ENCODE measurements at regions not wholly inside any gene's neighbourhood (a gene's known extent, or its start where the extent isn't known, plus 50 kb on each side); places are given as distances from the start of the nearest gene placed in this dataset.
"Not testable (repeated sequence)": the region's sequence is repeated elsewhere in the genome, so short reads cannot be mapped to it uniquely, and the experiment has no call there.

DNA sequence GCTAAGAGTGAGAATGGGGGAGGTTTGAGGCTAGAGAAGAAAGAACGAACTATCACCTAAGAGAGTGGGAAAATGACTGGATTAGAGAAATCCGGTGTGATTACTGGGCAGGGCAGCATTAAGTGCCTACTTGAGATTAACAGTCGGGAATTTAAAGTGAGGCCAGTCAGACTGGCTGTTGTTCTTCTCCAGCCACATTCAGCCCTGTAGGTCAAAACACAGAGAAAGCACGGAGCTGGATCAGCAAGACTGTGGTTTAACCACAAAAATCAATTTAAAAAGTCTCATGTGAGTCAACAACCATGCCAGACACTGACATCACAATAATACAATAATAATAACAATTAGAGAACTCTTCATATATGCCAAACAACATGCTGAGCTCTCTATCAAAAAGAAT is 301.9 kb upstream of the SGK1 start:
- Histone ChIP-seq H3K27me3 (ENCODE audit: control insufficient read depth, insufficient read depth, low read length, poor library complexity, severe bottlenecking) (no peaks in the 10 kb centered on the region), H3K27ac (ENCODE audit: insufficient read depth, low read depth, low read length, poor library complexity, severe bottlenecking) (no peak overlapping the region), H3K36me3 (ENCODE audit: control insufficient read depth, insufficient read depth, low read length) (no peaks in the 10 kb centered on the region), H3K9me3 (ENCODE audit: control insufficient read depth, low read length) (no peaks in the 10 kb centered on the region), H3K4me1 (ENCODE audit: control insufficient read depth, insufficient read depth, low read length) (peaks cover 8% of the 10 kb centered on the region), H3K4me3 (ENCODE audit: insufficient read depth, low read depth, low read length) (no peak overlapping the region)
- 83 to 88% methylated on average over 4 of the region's 4 CpGs for WGBS, 2 experiments

DNA sequence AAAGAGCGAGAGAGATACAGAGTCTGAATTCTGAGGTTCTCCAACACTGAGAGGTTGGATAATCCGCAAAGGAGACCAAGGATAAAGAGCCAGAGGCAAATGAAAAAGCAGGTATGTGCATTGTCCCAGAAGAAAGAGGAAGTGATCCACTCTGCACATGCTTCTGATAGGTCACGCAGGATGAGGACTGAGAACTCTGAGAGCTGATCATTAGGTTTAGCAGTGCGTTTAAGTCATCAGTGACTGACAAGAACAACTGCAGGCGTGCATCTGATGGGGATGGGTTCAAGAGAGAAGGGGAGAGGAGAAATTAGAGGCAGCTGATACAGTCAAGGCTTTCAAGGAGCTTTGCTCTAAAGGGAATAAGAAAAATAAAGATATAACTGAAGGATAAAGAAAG is 301.2 kb upstream of the SGK1 start:
- Histone ChIP-seq H3K27ac (ENCODE audit: insufficient read depth, low read depth, low read length, poor library complexity, severe bottlenecking) (no peak overlapping the region), H3K4me1 (ENCODE audit: control insufficient read depth, insufficient read depth, low read length) (peaks cover 8% of the 10 kb centered on the region)
- WGBS, 2 experiments: 95 to 96% methylated on average over 5 of the region's 5 CpGs

DNA sequence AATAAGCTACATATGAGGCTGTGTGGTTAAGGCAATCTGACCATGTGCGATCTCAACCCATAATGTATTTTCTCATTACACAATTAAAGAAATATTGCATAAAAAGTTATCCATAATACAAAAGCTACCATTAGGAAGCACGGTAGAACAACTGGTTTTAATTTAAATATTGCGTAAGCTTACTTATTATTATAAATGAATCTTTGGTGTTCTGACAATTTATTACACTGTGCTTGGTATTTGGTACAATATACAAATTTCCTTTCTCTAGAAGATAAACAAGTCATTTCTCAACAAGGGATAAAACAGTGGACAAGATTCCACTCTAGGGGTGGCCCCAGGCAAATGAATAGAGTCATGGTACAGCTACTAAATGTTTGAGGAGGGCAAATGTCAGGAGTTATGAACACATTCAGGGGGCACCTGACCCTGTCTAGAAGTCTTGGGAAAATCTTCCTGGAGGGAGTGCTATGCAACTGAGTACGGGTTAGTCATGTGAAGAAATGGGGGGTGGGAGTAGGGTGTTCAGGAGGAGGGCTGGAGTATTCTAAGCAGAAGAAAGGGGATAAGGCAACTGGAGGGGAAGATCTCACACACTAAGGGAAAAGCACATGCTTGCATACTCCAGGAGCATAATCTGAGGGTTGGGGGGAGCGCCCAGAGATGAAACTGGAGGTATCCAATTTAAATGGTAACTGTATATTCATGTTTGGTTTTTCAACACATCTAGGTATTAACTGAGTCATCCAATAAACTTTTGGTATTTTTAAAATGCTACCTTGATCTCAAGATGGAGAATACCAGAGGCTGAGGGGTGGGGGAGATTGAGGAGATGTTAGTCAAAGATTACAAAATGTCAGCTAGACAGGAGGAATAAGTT is 296.9 kb upstream of the SGK1 start:
- no peaks in the 10 kb centered on the region for H3K4me1 ChIP-seq (ENCODE audit: control insufficient read depth, insufficient read depth, low read length)
- H3K9me3 ChIP-seq (ENCODE audit: control insufficient read depth, low read length): no peaks in the 10 kb centered on the region
- WGBS, 2 experiments: 80 to 96% methylated on average over 2 to 3 of the region's 5 CpGs
- no peaks in the 10 kb centered on the region for H3K36me3 ChIP-seq (ENCODE audit: control insufficient read depth, insufficient read depth, low read length)
- no peak overlapping the region for H3K4me3 ChIP-seq (ENCODE audit: insufficient read depth, low read depth, low read length)
- H3K27me3 ChIP-seq (ENCODE audit: control insufficient read depth, insufficient read depth, low read length, poor library complexity, severe bottlenecking): no peaks in the 10 kb centered on the region
- no peak overlapping the region for H3K27ac ChIP-seq (ENCODE audit: insufficient read depth, low read depth, low read length, poor library complexity, severe bottlenecking)

More for the DNA sequence above, 301.2 kb upstream of the SGK1 start:
- Histone ChIP-seq H3K36me3 (ENCODE audit: control insufficient read depth, insufficient read depth, low read length) (no peaks in the 10 kb centered on the region), H3K27me3 (ENCODE audit: control insufficient read depth, insufficient read depth, low read length, poor library complexity, severe bottlenecking) (no peaks in the 10 kb centered on the region), H3K4me3 (ENCODE audit: insufficient read depth, low read depth, low read length) (no peak overlapping the region), H3K9me3 (ENCODE audit: control insufficient read depth, low read length) (no peaks in the 10 kb centered on the region)

GRCh38 chr6:134612128-134612527 is 294.2 kb upstream of the SGK1 start:
- H3K9me3 ChIP-seq (ENCODE audit: control insufficient read depth, low read length); H3K36me3 ChIP-seq (ENCODE audit: control insufficient read depth, insufficient read depth, low read length); H3K4me3 ChIP-seq (ENCODE audit: insufficient read depth, low read depth, low read length); H3K27me3 ChIP-seq (ENCODE audit: control insufficient read depth, insufficient read depth, low read length, poor library complexity, severe bottlenecking); H3K27ac ChIP-seq (ENCODE audit: insufficient read depth, low read depth, low read length, poor library complexity, severe bottlenecking); H3K4me1 ChIP-seq (ENCODE audit: control insufficient read depth, insufficient read depth, low read length): not testable (repeated sequence)
- 92 to 100% methylated on average over 1 of the region's 1 CpG for WGBS, 2 experiments

GRCh38 chr6:134610411-134610810 is 292.5 kb upstream of the SGK1 start:
- Histone ChIP-seq H3K4me1 (ENCODE audit: control insufficient read depth, insufficient read depth, low read length) (no peaks in the 10 kb centered on the region), H3K27ac (ENCODE audit: insufficient read depth, low read depth, low read length, poor library complexity, severe bottlenecking) (no peak overlapping the region), H3K4me3 (ENCODE audit: insufficient read depth, low read depth, low read length) (no peak overlapping the region), H3K27me3 (ENCODE audit: control insufficient read depth, insufficient read depth, low read length, poor library complexity, severe bottlenecking) (no peaks in the 10 kb centered on the region), H3K9me3 (ENCODE audit: control insufficient read depth, low read length) (no peaks in the 10 kb centered on the region), H3K36me3 (ENCODE audit: control insufficient read depth, insufficient read depth, low read length) (no peaks in the 10 kb centered on the region)
- WGBS, 2 experiments: 92 to 100% methylated on average over 2 of the region's 2 CpGs

DNA sequence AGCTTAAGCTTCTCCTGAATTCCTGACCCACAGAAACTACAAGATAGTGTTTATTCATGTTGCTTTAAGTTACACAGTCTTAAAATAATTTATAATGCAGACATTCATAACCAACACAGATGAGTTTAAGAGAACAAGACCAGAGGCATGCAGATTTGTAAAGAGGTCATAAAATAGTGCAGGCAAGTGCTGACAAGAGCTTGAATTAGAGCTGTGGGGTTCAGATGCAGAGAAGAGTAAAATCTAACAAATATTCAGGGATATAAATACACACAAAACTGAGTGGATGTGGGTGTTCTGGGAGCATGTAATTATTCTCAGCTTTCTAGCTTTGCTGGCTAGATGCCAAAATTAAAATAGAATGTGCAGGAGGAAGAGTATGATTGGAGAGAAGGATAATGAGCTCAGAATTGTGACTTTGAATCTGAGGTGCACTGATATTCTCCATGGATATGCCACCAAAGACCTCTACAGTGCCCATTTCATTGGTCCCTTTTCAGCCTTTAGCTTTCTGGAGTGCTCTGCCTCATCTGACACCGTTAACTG is 291.9 kb upstream of the SGK1 start:
- Histone ChIP-seq H3K27me3 (ENCODE audit: control insufficient read depth, insufficient read depth, low read length, poor library complexity, severe bottlenecking) (no peaks in the 10 kb centered on the region), H3K4me3 (ENCODE audit: insufficient read depth, low read depth, low read length) (no peak overlapping the region), H3K27ac (ENCODE audit: insufficient read depth, low read depth, low read length, poor library complexity, severe bottlenecking) (no peak overlapping the region), H3K4me1 (ENCODE audit: control insufficient read depth, insufficient read depth, low read length) (no peaks in the 10 kb centered on the region), H3K36me3 (ENCODE audit: control insufficient read depth, insufficient read depth, low read length) (no peaks in the 10 kb centered on the region), H3K9me3 (ENCODE audit: control insufficient read depth, low read length) (no peaks in the 10 kb centered on the region)
- WGBS, 2 experiments: 94 to 95% methylated on average over 1 of the region's 1 CpG

DNA sequence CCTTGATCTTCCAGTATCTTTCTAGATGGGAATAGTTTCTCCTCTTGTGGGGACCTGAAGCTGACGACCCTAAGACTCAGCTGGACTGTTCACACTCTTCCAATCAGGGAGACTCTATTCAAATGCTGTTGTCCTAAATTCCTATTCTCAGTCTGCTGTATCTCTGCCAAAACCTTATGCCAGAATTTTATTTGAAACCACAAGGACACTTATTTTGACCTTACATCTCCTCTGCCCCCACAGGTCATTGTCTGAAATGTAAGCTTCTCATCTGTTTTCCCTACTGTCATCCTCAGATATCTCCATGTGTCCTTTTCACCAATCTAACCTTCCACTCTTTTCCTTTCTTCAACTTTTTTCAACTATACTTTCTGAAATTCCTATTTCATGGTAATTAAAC is 289.5 kb upstream of the SGK1 start:
- Histone ChIP-seq H3K27ac (ENCODE audit: insufficient read depth, low read depth, low read length, poor library complexity, severe bottlenecking) (no peak overlapping the region), H3K4me1 (ENCODE audit: control insufficient read depth, insufficient read depth, low read length) (no peaks in the 10 kb centered on the region), H3K36me3 (ENCODE audit: control insufficient read depth, insufficient read depth, low read length) (no peaks in the 10 kb centered on the region), H3K9me3 (ENCODE audit: control insufficient read depth, low read length) (no peaks in the 10 kb centered on the region), H3K27me3 (ENCODE audit: control insufficient read depth, insufficient read depth, low read length, poor library complexity, severe bottlenecking) (no peaks in the 10 kb centered on the region), H3K4me3 (ENCODE audit: insufficient read depth, low read depth, low read length) (no peak overlapping the region)
- WGBS, 2 experiments: 83 to 88% methylated on average over 1 of the region's 1 CpG

GRCh38 chr6:134605034-134605433 is 287.1 kb upstream of the SGK1 start:
- WGBS, 2 experiments: 95 to 96% methylated on average over 10 of the region's 10 CpGs
- no peak overlapping the region for H3K27ac ChIP-seq (ENCODE audit: insufficient read depth, low read depth, low read length, poor library complexity, severe bottlenecking)
- no peaks in the 10 kb centered on the region for H3K4me1 ChIP-seq (ENCODE audit: control insufficient read depth, insufficient read depth, low read length)
- H3K36me3 ChIP-seq (ENCODE audit: control insufficient read depth, insufficient read depth, low read length): no peaks in the 10 kb centered on the region
- H3K9me3 ChIP-seq (ENCODE audit: control insufficient read depth, low read length): no peaks in the 10 kb centered on the region
- no peaks in the 10 kb centered on the region for H3K27me3 ChIP-seq (ENCODE audit: control insufficient read depth, insufficient read depth, low read length, poor library complexity, severe bottlenecking)
- no peak overlapping the region for H3K4me3 ChIP-seq (ENCODE audit: insufficient read depth, low read depth, low read length)

- no peaks in the 10 kb centered on the region for H3K27me3 ChIP-seq (ENCODE audit: control insufficient read depth, insufficient read depth, low read length, poor library complexity, severe bottlenecking)
- no peaks in the 10 kb centered on the region for H3K4me1 ChIP-seq (ENCODE audit: control insufficient read depth, insufficient read depth, low read length)
- H3K36me3 ChIP-seq (ENCODE audit: control insufficient read depth, insufficient read depth, low read length): no peaks in the 10 kb centered on the region
- no peak overlapping the region for H3K27ac ChIP-seq (ENCODE audit: insufficient read depth, low read depth, low read length, poor library complexity, severe bottlenecking)
- no peak overlapping the region for H3K4me3 ChIP-seq (ENCODE audit: insufficient read depth, low read depth, low read length)
- no peaks in the 10 kb centered on the region for H3K9me3 ChIP-seq (ENCODE audit: control insufficient read depth, low read length)
- WGBS, 2 experiments: 91 to 93% methylated on average over 20 of the region's 20 CpGs
Measured at GRCh38 chr6:134604014-134604676, 286.2 kb upstream of the SGK1 start.

GRCh38 chr6:134603561-134603960 is 285.6 kb upstream of the SGK1 start:
- H3K4me1 ChIP-seq (ENCODE audit: control insufficient read depth, insufficient read depth, low read length): no peaks in the 10 kb centered on the region
- no peaks in the 10 kb centered on the region for H3K9me3 ChIP-seq (ENCODE audit: control insufficient read depth, low read length)
- no peaks in the 10 kb centered on the region for H3K36me3 ChIP-seq (ENCODE audit: control insufficient read depth, insufficient read depth, low read length)
- WGBS, 2 experiments: 90 to 92% methylated on average over 4 of the region's 4 CpGs
- H3K27ac ChIP-seq (ENCODE audit: insufficient read depth, low read depth, low read length, poor library complexity, severe bottlenecking): no peak overlapping the region
- H3K27me3 ChIP-seq (ENCODE audit: control insufficient read depth, insufficient read depth, low read length, poor library complexity, severe bottlenecking): no peaks in the 10 kb centered on the region
- H3K4me3 ChIP-seq (ENCODE audit: insufficient read depth, low read depth, low read length): no peak overlapping the region

All from ectodermal cell (in vitro differentiated cells).